Cardiac muscle cell (in vitro differentiated cells and primary cell): ENCODE measurements at regions not wholly inside any gene's neighbourhood (a gene's known extent, or its start where the extent isn't known, plus 50 kb on each side); places are given as distances from the start of the nearest gene placed in this dataset.
"Not testable (repeated sequence)": the region's sequence is repeated elsewhere in the genome, so short reads cannot be mapped to it uniquely, and the experiment has no call there.

Source experiments
- DNase-seq, 2 donors: peaks; one replicate each; pipeline versions ENCODE4 v3.0.0 to v3.0.0-alpha.2; 2010 to 2017; ENCODE audit warnings: low read depth in 1 of 2, low spot score in 1 of 2
- H3K27ac ChIP-seq: fragments of 200-600 bp; sonication (generic); 2 replicates; pipeline ENCODE4 v1.5.1; 2016
- H3K27me3 ChIP-seq: fragments of 200-600 bp; sonication (generic); 2 replicates; pipeline ENCODE4 v1.6.0; 2016; ENCODE audit warnings: control low read depth
- H3K36me3 ChIP-seq: fragments of 200-600 bp; sonication (generic); 2 replicates; pipeline ENCODE4 v1.5.1; 2016; ENCODE audit warnings: control low read depth
- H3K4me1 ChIP-seq: fragments of 200-600 bp; sonication (generic); 2 replicates; pipeline ENCODE4 v1.8.1; 2017; ENCODE audit warnings: low read depth, mild to moderate bottlenecking, mixed run types
- H3K4me3 ChIP-seq: fragments of 200-600 bp; sonication (generic); 2 replicates; pipeline ENCODE4 v1.5.1; 2016; ENCODE audit warnings: mild to moderate bottlenecking
- H3K9me3 ChIP-seq: fragments of 200-600 bp; sonication (generic); 2 replicates; pipeline ENCODE4 v1.5.1; 2017; ENCODE audit warnings: low read depth, mild to moderate bottlenecking, control low read depth
- TF ChIP-seq, protein P1 (sequence below): IDR thresholded peaks from 2 replicates; pipeline ENCODE4 v1.5.1; 2012; ENCODE audit warnings: low read depth, mild to moderate bottlenecking, low read length

DNA sequence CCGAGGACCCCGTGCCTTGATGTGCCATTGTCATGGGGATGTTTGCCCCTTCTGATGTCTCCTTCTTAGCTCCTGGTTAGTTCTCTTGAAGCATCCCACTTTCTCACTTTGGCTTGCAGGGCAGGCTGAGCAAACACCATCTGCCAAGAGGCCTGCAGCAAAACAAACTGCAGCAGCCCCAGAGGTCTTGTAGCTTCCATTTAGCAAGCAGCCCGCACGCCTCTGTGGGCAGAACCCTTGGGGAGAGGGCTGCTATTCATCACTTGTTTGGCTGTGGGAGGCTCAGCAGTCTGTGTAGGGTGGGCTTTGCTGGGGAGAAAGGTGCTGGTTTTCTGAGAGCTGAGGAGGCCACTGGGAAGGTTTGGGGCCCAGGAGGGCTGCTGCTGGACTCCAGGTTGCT lies 56.7 kb downstream of the KCNC4 start:
- DNase-seq = no peak
- TF ChIP-seq, protein P1, sequence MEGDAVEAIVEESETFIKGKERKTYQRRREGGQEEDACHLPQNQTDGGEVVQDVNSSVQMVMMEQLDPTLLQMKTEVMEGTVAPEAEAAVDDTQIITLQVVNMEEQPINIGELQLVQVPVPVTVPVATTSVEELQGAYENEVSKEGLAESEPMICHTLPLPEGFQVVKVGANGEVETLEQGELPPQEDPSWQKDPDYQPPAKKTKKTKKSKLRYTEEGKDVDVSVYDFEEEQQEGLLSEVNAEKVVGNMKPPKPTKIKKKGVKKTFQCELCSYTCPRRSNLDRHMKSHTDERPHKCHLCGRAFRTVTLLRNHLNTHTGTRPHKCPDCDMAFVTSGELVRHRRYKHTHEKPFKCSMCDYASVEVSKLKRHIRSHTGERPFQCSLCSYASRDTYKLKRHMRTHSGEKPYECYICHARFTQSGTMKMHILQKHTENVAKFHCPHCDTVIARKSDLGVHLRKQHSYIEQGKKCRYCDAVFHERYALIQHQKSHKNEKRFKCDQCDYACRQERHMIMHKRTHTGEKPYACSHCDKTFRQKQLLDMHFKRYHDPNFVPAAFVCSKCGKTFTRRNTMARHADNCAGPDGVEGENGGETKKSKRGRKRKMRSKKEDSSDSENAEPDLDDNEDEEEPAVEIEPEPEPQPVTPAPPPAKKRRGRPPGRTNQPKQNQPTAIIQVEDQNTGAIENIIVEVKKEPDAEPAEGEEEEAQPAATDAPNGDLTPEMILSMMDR = no peak
- Histone ChIP-seq H3K4me1 (no peaks in the 10 kb centered on the region), H3K27ac (no peak overlapping the region), H3K4me3 (no peak overlapping the region), H3K27me3 (no peaks in the 10 kb centered on the region), H3K9me3 (no peaks in the 10 kb centered on the region), H3K36me3 (no peaks in the 10 kb centered on the region)

DNA sequence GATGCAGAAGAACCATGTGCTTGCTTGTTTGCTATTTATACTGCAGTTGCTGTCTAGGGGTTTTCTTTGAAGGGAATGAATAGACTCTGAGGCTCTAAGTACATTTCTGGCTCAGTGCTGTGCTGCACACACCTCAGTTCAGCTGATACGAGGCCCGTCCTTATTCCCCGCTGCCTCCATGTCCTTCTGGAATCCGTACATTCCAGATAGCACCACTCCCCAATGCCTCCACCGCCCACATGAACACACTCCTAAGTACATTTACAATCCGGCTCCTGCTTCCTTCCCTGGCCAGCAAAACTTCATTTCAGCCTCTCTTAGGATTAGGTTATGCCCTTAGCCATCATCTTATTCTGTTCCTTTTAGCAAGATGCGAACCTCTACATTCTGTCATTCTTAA lies 57.1 kb downstream of the KCNC4 start:
- H3K36me3 ChIP-seq = no peaks in the 10 kb centered on the region
- no peaks in the 10 kb centered on the region for H3K27me3 ChIP-seq
- no peaks in the 10 kb centered on the region for H3K9me3 ChIP-seq
- no peak overlapping the region for H3K4me3 ChIP-seq
- H3K27ac ChIP-seq = no peak overlapping the region
- peak in 1 of 2 donors; percentile 25 for DNase-seq
- TF ChIP-seq, protein P1 = no peak
- H3K4me1 ChIP-seq = no peaks in the 10 kb centered on the region

DNA sequence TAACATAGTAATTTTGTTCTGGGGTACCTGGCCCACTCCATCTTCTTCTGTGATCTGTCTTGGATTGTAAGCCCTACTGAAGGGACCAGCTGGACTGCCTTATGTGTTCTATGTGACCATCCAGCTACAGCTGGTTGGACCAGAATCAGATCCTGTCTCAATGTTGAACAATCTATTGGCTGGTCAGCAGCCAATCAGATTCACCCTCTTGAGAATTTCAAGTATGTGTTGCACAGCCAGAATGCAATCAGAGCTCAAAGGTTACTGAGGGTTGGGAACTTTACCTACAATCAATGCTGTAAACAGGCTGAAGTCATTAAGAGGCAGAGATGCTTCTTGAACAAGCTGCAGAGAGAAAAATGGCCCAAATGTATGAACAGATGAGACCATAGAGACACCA lies 61.9 kb downstream of the KCNC4 start:
- Histone ChIP-seq H3K27me3 (no peaks in the 10 kb centered on the region), H3K36me3 (no peaks in the 10 kb centered on the region), H3K4me1 (no peaks in the 10 kb centered on the region), H3K9me3 (no peaks in the 10 kb centered on the region), H3K27ac (no peak overlapping the region), H3K4me3 (no peak overlapping the region)
- no peak for DNase-seq
- TF ChIP-seq, protein P1 = no peak

DNA sequence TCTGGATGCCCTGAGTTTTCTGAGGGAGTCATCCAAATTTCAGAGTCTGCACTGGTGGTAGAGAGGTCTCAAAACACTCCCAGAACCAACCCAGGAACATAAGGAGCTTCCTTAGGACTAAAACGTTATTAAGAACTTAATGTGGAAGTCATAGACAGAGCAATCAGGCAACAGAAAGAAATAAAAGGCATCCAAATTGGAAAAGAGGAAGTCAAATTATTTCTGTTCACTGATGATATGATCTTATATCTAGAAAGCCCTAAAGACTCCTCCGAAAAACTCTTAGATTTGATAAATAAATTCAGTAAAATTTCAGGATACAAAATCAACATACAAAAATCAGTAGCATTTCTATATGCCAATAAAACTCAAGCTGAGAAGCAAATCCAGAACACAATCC lies 63.7 kb downstream of the KCNC4 start:
- H3K4me3 ChIP-seq = not testable (repeated sequence)

DNA sequence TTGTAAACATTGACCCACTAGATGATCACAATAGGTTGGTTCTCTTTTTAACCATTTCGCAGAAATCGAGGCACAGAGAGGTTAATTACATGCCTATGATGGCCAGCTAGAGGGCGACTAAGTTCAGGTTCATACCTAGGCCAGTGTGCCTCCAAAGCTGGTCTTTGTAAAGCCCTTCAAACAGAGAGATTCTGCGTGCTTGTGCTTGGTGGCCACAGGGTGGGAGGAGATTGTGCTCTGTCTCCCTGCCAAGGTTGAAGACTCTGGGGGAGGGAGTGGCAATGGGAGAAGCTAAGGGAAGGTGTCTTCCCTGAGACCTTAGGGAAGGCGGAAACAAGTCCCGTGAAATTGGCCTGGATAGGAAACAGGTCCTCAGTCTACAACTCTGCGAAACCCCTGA lies 59.1 kb upstream of the RBM15 start:
- no peaks in the 10 kb centered on the region for H3K36me3 ChIP-seq
- no peak for DNase-seq
- H3K9me3 ChIP-seq = no peaks in the 10 kb centered on the region
- no peaks in the 10 kb centered on the region for H3K27me3 ChIP-seq
- H3K4me3 ChIP-seq = no peak overlapping the region
- TF ChIP-seq, protein P1 = no peak
- H3K27ac ChIP-seq = no peak overlapping the region
- H3K4me1 ChIP-seq = no peaks in the 10 kb centered on the region

More for the DNA sequence above, 63.7 kb downstream of the KCNC4 start:
- not testable (repeated sequence) for H3K9me3 ChIP-seq, H3K4me1 ChIP-seq, H3K27me3 ChIP-seq, DNase-seq, H3K27ac ChIP-seq, H3K36me3 ChIP-seq

DNA sequence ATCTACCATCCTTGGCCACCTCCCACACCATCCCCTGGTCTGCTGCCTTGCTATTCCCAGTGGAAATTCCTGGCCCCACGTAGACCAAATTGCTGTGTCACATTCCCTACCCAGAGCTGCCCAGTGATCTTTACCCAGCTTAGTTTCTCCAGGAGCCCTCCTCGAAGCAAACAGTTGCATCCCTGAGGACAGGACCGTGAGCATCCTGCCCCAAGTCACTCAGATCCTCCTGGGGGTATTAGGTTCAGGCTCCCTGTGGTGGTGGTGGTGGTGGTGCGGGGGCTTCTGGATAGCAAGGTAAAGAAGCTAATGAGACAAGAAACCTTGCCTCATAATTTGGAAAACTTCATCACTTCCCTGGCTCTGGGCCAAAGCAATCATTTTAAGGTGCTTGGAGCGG lies 58.4 kb upstream of the RBM15 start:
- H3K27me3 ChIP-seq = no peaks in the 10 kb centered on the region
- DNase-seq = no peak
- no peak overlapping the region for H3K4me3 ChIP-seq
- TF ChIP-seq, protein P1 = no peak
- no peaks in the 10 kb centered on the region for H3K4me1 ChIP-seq
- H3K9me3 ChIP-seq = no peaks in the 10 kb centered on the region
- no peak overlapping the region for H3K27ac ChIP-seq
- H3K36me3 ChIP-seq = no peaks in the 10 kb centered on the region
